Osteocyte (in vitro differentiated cells): ENCODE measurements at regions not wholly inside any gene's neighbourhood (a gene's known extent, or its start where the extent isn't known, plus 50 kb on each side); places are given as distances from the start of the nearest gene placed in this dataset.

ENCODE experiments used
- DNase-seq: peaks from one replicate; pipeline ENCODE4 v3.0.0; 2021; ENCODE audit warnings: mixed read lengths; ENCODE audit not compliant: unreplicated experiment; ENCODE audit errors: extremely low spot score
- H3K27ac Mint-ChIP-seq: one replicate; pipeline ENCODE4 v1.8.0; 2021; ENCODE audit warnings: mild to moderate bottlenecking, mixed read lengths; ENCODE audit not compliant: unreplicated experiment
- H3K27me3 Mint-ChIP-seq: one replicate; pipeline ENCODE4 v1.8.0; 2021; ENCODE audit warnings: mixed read lengths; ENCODE audit not compliant: unreplicated experiment
- H3K36me3 Mint-ChIP-seq: one replicate; pipeline ENCODE4 v1.8.0; 2021; ENCODE audit warnings: mixed read lengths; ENCODE audit not compliant: unreplicated experiment
- H3K4me1 Mint-ChIP-seq: one replicate; pipeline ENCODE4 v1.8.0; 2021; ENCODE audit warnings: mixed read lengths; ENCODE audit not compliant: unreplicated experiment
- H3K4me3 Mint-ChIP-seq: one replicate; pipeline ENCODE4 v1.8.0; 2021; ENCODE audit warnings: mild to moderate bottlenecking, moderate library complexity, mixed read lengths; ENCODE audit not compliant: unreplicated experiment
- H3K9me3 Mint-ChIP-seq: one replicate; pipeline ENCODE4 v1.8.0; 2021; ENCODE audit warnings: mixed read lengths; ENCODE audit not compliant: unreplicated experiment
- CTCF ChIP-seq: fragments of 200-600 bp; sonication (generic); IDR thresholded peaks from 2 replicates; pipeline ENCODE4 v1.5.0; 2021; ENCODE audit warnings: antibody characterized with exemption, mild to moderate bottlenecking, moderate library complexity

DNA sequence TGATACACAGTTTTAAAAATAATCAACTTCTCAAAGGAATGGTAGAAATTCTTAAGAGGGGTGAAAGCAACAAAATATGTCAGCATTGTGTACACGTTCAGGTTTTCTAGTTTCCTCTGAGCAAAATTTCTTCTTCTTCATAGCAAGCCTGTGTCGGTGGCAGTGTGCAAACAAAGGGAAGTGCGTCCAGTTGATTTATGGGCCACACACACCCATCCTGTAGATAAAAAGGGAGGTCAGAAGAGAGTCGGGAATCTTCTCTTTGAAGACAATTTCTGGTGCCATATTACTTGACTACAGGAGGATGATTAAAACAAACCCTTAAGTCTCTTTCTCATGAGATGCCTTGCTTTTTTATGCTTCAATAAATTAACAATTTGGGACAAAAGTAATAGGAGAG is 484.1 kb upstream of the SALL1 start:
- Mint-ChIP-seq H3K27ac (no peak overlapping the region), H3K4me1 (no peaks in the 10 kb centered on the region), H3K9me3 (peaks cover 47% of the 10 kb centered on the region), H3K36me3 (no peaks in the 10 kb centered on the region), H3K27me3 (no peaks in the 10 kb centered on the region), H3K4me3 (no peak overlapping the region)
- no peak for TF ChIP-seq CTCF
- DNase-seq = no peak

- Mint-ChIP-seq H3K27me3 (no peaks in the 10 kb centered on the region), H3K9me3 (peaks cover 37% of the 10 kb centered on the region), H3K36me3 (no peaks in the 10 kb centered on the region), H3K4me3 (no peak overlapping the region), H3K27ac (no peak overlapping the region), H3K4me1 (no peaks in the 10 kb centered on the region)
- DNase-seq = no peak
- no peak for TF ChIP-seq CTCF
Observed at GRCh38 chr16:51630076-51630475, 479.0 kb upstream of the SALL1 start.

DNA sequence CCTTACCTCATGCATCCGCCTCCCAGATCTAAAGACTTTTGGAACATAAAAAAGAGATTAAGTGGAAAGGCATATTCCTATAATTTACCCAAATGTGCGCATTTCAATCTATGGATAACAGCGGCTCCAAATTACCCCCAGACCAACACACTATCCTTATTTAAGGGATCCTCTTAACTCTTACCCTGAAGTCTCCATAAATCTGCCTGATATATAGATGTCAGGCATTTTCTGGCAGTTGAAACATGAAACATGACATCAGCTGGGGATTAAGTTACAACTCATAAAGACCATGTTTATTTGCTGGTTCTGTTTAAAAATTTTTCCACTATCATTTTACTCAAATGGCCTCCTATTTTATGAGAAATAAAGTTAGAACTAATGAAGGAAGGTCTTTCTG is 478.5 kb upstream of the SALL1 start:
- H3K27me3 Mint-ChIP-seq = no peaks in the 10 kb centered on the region
- H3K27ac Mint-ChIP-seq = no peak overlapping the region
- peaks cover 38% of the 10 kb centered on the region for H3K9me3 Mint-ChIP-seq
- TF ChIP-seq CTCF = no peak
- no peaks in the 10 kb centered on the region for H3K36me3 Mint-ChIP-seq
- DNase-seq = no peak
- no peak overlapping the region for H3K4me3 Mint-ChIP-seq
- no peaks in the 10 kb centered on the region for H3K4me1 Mint-ChIP-seq

DNA sequence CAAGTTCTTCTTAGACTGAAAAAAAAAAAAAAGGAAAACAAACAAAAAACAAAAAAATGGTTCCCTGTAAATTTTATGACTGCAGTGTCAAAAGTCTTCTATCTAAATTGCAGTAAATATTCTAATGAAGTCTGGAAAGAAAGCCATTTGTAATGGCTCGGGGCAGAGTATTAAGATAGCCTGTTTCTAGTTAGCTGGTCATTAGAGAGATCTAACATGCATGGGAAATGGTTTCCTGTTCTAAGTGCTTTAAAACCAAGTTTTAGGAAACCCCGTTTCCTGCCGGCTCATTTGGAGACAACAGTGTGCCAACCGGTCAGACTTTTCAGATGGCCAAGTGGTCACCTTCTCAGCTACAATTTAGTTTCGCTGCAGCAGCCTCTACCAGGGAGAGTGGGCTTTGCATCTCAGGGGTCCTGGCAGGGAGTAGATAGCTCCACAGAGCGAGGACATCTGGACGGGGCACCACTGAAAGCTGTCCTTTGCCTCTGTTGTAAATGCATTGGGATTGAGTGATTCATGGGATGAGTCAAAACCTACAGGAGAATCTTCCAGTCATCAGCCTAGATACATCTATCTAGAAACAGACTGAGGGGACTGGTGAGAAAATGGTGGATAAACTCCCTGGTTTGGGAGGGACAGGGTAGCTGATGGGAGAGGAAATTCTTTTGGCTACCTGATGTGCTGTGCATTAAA is 473.2 kb upstream of the SALL1 start:
- TF ChIP-seq CTCF = no peak
- Mint-ChIP-seq H3K36me3 (no peaks in the 10 kb centered on the region), H3K4me1 (no peaks in the 10 kb centered on the region), H3K9me3 (peaks cover 48% of the 10 kb centered on the region), H3K4me3 (no peak overlapping the region), H3K27me3 (no peaks in the 10 kb centered on the region), H3K27ac (no peak overlapping the region)
- no peak for DNase-seq

DNA sequence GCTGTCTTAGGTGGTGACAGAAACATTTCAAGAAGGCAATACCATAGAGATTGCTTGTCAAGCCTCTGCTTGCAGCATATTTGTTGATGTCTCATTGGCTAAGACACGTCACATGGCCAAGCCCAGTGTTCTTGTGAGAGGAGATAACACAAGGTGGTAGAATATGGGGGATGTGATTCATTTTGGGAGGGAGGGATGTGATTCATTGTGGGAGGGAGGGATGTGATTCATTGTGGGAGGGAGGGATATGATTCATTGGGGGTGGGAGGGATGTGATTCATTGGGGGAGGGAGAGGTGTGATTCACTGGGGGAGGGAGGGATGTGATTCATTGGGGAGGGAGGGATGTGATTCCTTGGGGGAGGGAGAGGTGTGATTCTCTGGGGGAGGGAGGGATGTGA is 470.5 kb upstream of the SALL1 start:
- no peak for DNase-seq
- Mint-ChIP-seq H3K27ac (no peak overlapping the region), H3K4me3 (no peak overlapping the region), H3K4me1 (no peaks in the 10 kb centered on the region), H3K9me3 (peaks cover 44% of the 10 kb centered on the region), H3K27me3 (no peaks in the 10 kb centered on the region), H3K36me3 (no peaks in the 10 kb centered on the region)
- no peak for TF ChIP-seq CTCF
